Loucy (cell line): ENCODE measurements at regions not wholly inside any gene's neighbourhood (a gene's known extent, or its start where the extent isn't known, plus 50 kb on each side); places are given as distances from the start of the nearest gene placed in this dataset.

Source experiments
- EZH2phosphoT487 ChIP-seq: fragments of 200-600 bp; IDR thresholded peaks from 2 replicates; pipeline ENCODE4 v1.6.1; 2018; ENCODE audit warnings: antibody characterized with exemption, mild to moderate bottlenecking, moderate library complexity, borderline replicate concordance
- TF ChIP-seq, protein P1 (sequence below): fragments of 200-600 bp; sonication (generic); conservative IDR thresholded peaks from 2 replicates; pipeline ENCODE4 v1.5.1; 2014; ENCODE audit warnings: mild to moderate bottlenecking, antibody characterized with exemption, low read length

DNA sequence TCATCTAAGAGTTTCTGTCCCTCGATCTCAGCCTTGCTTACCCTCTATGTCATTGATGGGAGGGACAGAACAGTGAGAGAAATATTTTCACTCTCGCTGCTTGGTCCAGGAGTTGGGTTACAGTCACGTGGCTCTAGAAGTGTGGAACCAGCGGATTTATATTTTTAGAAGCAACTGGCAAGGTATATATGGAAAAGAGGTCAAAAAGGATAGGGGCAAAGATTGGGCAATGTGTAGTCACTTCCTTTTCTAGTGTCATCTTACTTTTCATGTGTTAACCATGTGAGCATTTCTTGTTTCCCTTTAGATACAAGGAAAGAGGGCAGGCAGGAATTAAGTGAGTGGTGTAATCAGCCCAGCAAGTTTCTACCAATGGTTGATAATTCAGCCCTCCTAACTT, 111.5 kb upstream of the ZNF366 start:
- TF ChIP-seq, protein P1, sequence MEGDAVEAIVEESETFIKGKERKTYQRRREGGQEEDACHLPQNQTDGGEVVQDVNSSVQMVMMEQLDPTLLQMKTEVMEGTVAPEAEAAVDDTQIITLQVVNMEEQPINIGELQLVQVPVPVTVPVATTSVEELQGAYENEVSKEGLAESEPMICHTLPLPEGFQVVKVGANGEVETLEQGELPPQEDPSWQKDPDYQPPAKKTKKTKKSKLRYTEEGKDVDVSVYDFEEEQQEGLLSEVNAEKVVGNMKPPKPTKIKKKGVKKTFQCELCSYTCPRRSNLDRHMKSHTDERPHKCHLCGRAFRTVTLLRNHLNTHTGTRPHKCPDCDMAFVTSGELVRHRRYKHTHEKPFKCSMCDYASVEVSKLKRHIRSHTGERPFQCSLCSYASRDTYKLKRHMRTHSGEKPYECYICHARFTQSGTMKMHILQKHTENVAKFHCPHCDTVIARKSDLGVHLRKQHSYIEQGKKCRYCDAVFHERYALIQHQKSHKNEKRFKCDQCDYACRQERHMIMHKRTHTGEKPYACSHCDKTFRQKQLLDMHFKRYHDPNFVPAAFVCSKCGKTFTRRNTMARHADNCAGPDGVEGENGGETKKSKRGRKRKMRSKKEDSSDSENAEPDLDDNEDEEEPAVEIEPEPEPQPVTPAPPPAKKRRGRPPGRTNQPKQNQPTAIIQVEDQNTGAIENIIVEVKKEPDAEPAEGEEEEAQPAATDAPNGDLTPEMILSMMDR = no peak
- TF ChIP-seq EZH2phosphoT487 = no peak
